H1 (cell line): ENCODE measurements at regions not wholly inside any gene's neighbourhood (a gene's known extent, or its start where the extent isn't known, plus 50 kb on each side); places are given as distances from the start of the nearest gene placed in this dataset.

ENCODE experiments used
- ATF2 ChIP-seq: IDR thresholded peaks from 2 replicates; pipeline ENCODE4 v1.6.1; 2012; ENCODE audit warnings: low read length, inconsistent platforms
- CHD7 ChIP-seq: fragments of 300-600 bp; sonication (generic); IDR thresholded peaks from 2 replicates; pipeline ENCODE4 v1.7.1; 2012; ENCODE audit warnings: low read length, moderate library complexity, mild to moderate bottlenecking, inconsistent platforms; ENCODE audit not compliant: insufficient replicate concordance
- HDAC2 ChIP-seq, 2 experiments: fragments of 300-600 bp in 1 of 2; sonication (generic) in 1 of 2; IDR thresholded peaks; 2 replicates each; pipeline ENCODE4 v1.6.1; 2011 to 2012; ENCODE audit warnings: low read depth in 2 of 2, low read length in 2 of 2, mild to moderate bottlenecking in 2 of 2, moderate library complexity in 2 of 2, borderline replicate concordance in 1 of 2, inconsistent platforms in 1 of 2
- KDM5A ChIP-seq: fragments of 200-600 bp; IDR thresholded peaks from 2 replicates; pipeline ENCODE4 v1.7.1; 2012; ENCODE audit warnings: mild to moderate bottlenecking, low read length, inconsistent platforms, mixed read lengths
- POLR2A ChIP-seq, 2 experiments: IDR thresholded peaks; 1 replicate in 1 of 2; 2 replicates in 1 of 2; pipeline ENCODE4 v1.6.1; 2011; ENCODE audit warnings: low read depth in 2 of 2, low read length in 2 of 2, mild to moderate bottlenecking in 2 of 2; ENCODE audit errors: control extremely low read depth in 1 of 2
- SP1 ChIP-seq: IDR thresholded peaks from 2 replicates; pipeline ENCODE4 v1.6.1; 2011; ENCODE audit warnings: low read depth, low read length
- TF ChIP-seq, protein P1 (sequence below), 3 experiments: IDR thresholded peaks; 1 replicate in 2 of 3; 2 replicates in 1 of 3; pipeline versions ENCODE4 v1.5.1 to v1.6.1; 2011; ENCODE audit warnings: low read length in 3 of 3, mild to moderate bottlenecking in 3 of 3, inconsistent platforms in 2 of 3, low read depth in 1 of 3, moderate library complexity in 1 of 3; ENCODE audit not compliant: insufficient read depth in 1 of 3; ENCODE audit errors: control extremely low read depth in 1 of 3

- TF ChIP-seq CHD7 (no peak), ATF2 (no peak), HDAC2 (IDR thresholded peaks at IDR 0.05; ENCODE audit: borderline replicate concordance in 1 of 2, low read depth in 2 of 2, low read length in 2 of 2) (no peak), POLR2A (IDR thresholded peaks at IDR 0.05; ENCODE audit: control extremely low read depth in 1 of 2, low read depth in 2 of 2, low read length in 2 of 2) (no peak), SP1 (no peak), KDM5A (no peak)
- TF ChIP-seq, protein P1, sequence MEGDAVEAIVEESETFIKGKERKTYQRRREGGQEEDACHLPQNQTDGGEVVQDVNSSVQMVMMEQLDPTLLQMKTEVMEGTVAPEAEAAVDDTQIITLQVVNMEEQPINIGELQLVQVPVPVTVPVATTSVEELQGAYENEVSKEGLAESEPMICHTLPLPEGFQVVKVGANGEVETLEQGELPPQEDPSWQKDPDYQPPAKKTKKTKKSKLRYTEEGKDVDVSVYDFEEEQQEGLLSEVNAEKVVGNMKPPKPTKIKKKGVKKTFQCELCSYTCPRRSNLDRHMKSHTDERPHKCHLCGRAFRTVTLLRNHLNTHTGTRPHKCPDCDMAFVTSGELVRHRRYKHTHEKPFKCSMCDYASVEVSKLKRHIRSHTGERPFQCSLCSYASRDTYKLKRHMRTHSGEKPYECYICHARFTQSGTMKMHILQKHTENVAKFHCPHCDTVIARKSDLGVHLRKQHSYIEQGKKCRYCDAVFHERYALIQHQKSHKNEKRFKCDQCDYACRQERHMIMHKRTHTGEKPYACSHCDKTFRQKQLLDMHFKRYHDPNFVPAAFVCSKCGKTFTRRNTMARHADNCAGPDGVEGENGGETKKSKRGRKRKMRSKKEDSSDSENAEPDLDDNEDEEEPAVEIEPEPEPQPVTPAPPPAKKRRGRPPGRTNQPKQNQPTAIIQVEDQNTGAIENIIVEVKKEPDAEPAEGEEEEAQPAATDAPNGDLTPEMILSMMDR (IDR thresholded peaks at IDR 0.05; ENCODE audit: control extremely low read depth in 1 of 3, insufficient read depth in 1 of 3, low read depth in 1 of 3, low read length in 3 of 3): no peak
Observed at GRCh38 chrY:21121065-21121464, 365.2 kb downstream of the RPS4Y2 start.
